Stimulated activated CD8-positive, alpha-beta memory T cell treated with anti-CD3 and anti-CD28 coated beads, Interleukin-12 subunit alpha, Interleukin-12 subunit beta, amount 100 ng/mL, for 4 hours (primary cell): ENCODE measurements at regions not wholly inside any gene's neighbourhood (a gene's known extent, or its start where the extent isn't known, plus 50 kb on each side); places are given as distances from the start of the nearest gene placed in this dataset.
"Not testable (repeated sequence)": the region's sequence is repeated elsewhere in the genome, so short reads cannot be mapped to it uniquely, and the experiment has no call there.

Experiments
- DNase-seq: peaks from one replicate; pipeline ENCODE4 v3.0.0-alpha.2; 2020; ENCODE audit warnings: low read depth

DNA sequence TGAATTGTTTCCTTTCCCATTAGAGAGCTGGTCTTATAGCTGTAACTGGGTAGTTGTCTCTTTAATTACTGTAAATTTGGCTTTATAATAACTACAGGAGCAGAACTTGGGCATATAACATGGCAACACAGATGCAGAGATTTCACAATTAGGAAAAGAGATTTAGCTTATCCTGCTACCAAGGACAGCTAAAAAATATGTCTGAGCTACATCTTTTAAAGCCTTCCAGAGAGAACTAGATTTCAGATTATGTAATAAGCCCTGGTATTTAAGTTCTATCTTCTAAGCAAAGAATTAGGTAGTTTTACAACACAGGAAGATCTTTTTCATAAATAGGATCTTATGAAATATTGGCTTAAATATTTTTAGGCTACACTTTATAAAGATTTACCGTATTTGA, 313.8 kb downstream of the S1PR1 start:
- DNase-seq, result no peak

DNA sequence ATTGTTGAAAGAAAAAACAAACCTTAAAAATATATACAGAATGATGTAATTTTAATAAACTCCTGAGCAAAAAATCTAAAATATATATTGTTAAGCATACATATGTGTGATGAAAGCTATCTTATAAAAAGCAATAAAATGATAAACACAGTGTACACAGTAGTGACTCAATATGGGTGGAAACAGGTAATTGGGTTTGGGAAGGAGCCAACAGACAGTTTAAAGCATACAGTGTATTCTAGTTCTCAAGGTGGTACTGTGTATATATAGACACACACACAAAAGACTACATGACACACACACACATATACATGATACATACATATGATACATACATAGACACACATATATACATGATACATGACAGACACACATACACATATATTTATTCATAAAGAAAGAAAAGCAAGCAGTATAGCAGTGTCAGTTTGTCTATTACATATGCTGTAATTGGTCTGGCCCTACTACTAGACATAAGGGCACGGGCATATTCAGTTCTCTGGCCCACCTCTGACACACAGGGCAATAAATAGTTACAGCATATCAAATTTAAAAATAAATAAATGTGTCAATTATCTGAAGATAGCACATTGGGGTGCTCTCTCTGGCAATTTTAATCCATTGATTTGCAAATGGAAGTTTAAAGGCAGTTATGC, 330.2 kb downstream of the S1PR1 start:
- DNase-seq, result no peak

DNA sequence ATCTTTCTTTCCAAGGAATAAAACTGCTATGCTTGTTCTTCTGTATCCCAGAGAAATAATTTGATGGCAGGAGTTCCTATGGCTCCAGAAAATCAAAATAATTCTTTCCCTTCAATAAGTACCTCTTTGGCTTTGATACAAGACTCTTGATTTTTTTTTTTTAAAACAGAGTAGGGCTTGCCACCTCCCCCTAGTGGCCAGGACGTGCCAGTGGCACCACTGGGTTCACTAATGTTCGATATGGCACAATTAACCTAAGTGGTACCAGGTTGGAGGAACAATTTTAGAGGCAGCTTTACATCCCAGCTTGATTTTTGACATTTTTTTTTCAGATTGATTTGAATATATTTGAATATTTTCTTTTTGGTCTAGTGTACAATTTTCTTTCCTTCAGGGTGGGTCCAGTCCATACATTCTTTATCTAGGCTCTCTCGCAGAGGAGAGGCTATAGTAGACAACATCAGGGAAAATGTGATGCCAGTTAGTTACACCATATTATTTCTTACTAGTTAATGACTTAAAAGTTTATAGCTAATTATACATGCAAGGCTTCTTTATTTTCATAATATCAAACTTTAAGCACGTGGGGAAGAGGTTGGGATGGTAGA, 330.9 kb downstream of the S1PR1 start:
- no peak for DNase-seq

DNA sequence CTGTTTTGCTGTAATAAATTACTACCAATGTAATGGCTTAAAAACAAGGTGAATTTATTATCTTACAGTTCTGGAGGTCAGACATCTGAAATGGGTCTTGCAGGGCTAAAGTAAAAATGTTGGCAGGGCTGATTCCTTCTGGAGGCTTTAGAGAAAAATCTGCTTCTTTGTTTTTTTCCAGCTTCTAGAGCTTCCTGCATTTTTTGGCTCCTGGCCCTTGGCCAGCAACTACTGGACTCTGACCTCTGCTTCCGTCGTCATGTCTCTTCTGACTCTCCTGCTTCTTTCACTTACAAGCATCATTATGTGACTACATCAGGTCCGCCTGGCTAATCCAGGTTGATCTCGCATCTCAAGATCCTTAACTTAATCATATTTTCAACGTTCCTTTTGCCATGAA, 350.9 kb downstream of the S1PR1 start:
- DNase-seq, result no peak

DNA sequence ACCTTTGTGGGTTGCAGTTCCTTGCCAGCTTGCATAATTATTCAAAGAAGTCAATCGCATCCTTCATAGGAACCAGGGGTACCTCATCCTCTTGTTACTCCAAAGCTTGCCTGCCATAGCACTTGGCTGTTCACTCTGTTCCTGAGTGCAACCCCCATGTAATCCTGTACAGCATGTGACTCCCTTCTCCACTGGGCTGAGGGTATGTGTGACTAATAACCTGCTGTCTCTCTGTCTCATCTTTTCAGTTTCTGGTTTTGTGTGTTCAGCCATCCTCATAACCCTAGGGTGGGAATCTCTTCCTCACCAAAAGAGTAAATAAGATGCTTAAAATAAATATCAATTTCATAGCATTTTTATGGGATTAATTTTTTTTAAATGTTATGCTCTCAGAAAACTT, 351.9 kb downstream of the S1PR1 start:
- DNase-seq, result no peak

DNA sequence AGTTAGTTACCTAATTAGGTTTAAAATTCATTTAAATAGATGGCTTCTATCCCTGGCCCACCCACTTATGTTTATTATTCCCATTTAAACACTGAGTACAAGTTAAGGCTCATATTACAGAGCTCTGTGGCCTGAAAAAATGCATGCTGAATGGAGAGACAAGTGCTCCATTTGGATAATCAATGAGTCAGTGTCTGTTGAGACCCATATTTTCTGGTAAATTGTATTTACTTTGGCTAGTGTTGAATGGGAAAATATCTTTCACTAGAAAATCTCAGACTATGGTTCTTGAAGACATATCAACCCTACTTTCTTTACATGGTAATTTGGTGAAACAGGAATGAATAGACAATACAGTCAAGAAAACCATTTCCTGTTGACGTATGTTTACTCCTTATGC, 356.0 kb downstream of the S1PR1 start:
- no peak for DNase-seq

DNA sequence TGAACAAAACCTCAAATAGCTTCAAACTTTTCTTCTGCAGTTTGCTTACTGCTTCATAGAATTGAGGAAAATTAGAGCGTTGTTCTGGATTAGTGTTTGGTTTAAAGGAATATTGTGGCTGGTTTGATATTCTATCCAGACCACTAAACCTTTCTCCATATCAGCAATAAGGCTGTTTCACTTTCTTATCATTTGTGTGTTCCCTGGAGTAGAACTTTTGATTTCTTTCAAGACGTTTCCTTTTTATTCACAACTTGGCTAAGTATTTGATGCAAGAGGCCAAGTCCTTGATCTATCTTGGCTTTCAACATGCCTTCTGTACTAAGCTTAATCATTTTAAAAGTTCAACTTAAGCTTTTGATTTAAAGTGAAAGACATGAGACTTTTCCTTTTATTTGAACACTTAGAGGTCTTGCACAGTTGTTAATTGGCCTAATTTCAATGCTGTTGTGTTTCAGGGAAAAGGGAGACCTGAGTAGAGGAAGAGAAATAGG, 359.1 kb downstream of the S1PR1 start:
- DNase-seq, result no peak

DNA sequence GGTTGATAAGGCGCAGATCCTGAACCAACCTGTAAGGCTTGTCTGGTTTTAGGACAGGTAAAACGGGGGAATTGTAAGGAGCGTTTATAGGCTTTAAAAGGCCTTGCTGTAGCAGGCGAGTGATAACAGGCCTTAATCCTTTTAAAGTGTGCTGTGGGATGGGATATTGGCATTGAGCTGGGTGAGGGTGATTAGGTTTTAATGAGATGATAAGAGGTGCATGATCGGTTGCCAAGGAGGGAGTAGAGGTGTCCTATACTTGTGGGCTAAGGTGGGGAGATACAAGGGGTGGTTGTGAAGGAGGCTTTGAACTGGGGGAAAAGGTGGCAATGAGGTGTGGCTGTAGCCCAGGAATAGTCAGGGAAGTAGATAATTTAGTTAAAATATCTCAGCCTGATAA, 363.8 kb downstream of the S1PR1 start:
- not testable (repeated sequence) for DNase-seq

DNA sequence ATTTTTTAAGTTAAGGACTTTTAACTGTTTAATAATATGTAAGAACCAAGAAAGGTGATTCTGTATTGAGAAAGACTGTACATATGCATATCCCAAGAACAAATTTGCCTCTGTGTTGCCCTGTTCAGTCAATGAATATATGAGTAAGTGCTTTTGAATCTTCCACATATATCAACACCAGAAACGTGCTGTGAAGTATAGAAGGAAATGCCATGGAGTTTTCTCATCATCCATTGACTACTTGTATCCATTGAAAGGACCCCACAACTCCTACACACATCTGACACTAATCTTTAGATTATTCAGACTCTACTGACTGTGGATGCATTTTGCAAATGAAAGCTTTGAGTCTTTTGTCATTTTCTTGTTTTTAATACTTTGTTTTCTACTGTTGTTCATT, 366.9 kb downstream of the S1PR1 start:
- DNase-seq, result no peak

DNA sequence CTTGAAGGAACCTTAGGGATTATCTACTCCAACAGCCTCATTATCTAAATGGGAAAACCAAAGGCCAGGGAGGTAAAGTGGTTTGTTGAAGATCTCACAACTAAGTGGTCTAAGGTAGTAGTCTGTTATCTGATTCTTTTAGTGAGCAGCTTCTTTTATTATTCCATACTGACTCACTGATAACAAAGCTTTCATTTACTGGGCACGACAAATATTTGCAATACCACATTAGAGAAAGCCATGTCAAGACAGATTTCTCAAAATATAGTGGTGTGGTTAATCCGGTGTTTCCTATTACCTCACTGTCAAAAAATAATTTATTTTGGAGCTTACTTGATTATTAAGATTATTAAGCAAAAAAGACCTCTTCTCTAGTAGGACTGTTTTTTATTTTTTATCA, 369.1 kb downstream of the S1PR1 start:
- DNase-seq, result no peak

DNA sequence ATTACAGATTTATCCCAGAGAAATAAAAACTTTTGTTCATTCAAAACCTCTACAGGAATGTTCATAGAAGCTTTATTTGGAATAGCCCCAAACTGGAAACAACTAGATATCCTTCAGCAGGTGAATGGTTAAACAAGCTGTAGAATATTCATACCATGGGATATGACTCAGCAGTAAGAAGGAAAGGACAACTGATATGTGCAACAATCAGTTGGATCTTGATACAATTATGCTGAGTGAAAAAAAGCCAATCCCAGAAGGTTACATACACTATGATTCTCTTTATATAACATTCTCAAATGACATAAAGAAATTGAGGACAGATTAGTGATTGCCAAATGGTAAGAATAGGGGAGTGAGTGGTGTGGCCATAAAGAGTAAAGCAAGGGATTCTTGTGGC, 376.7 kb downstream of the S1PR1 start:
- DNase-seq, result no peak

DNA sequence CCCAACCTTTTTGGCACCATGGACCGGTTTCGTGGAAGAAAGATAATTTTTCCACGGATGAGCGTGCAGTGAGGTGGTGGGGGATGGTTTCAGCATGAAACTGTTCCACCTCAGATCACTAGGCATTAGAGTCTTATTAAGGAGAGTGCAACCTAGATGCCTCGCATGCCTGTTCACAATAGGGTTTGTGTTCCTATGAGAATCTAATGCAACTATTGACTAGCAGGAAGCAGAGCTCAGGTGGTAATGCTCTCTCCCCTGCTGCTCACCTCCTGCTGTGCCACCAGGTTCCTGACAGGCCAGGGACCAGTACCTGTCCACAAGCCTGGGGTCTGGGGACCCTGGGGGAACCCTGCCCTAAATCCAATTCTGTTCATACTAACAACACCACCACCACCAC, 377.8 kb downstream of the OLFM3 start:
- DNase-seq, result no peak

DNA sequence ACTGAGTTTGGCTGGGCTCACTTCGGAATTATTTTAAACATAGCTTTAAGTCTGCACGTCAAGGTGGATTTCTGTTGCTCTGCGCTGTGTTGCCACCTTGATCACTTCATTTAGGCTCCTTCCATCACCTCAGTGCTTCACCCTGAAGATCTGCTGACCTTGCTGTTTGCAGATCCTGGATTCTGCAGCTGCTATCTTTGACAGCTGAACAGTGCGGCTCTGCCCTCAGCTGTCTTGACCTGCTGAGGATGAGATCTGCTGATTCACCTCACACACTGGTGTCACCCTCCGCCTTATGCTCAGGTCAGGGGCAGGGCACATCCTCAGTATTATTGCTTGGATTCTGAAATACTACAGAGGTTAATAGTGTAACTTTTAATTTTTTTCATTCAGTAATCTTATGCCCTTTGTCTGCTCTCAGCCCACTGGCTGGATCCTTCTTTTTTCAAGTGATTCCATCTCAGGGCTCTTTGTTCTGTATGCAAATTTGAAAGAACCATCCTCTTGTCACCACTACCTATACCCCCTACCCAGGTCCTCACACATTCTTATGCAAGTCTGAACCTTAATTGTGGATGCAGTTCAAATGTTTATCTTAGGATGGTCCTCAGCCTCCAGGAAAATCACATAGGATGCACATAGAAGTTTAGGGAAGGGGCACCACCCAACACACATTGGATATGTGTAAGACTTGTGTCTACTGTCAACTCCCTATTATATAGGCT, 364.0 kb downstream of the OLFM3 start:
- no peak for DNase-seq

DNA sequence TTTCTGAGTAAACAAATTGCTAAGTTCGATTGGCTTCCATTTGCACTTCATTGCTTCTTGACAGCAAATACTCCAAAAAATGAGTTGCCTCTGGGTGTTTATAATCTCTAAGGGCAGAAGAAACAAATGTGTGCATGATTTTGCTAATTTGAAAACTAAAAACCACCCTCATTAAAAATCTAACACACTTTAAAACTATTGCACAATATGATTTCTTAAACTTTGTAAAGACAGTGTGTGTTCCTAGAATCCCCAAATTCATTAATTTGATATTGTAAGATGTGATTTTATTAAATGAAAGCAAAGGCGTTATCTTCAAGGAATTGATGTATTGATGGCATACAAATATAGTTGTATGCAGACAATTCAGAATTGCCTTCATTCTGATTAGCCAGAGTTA, 350.9 kb downstream of the OLFM3 start:
- DNase-seq, result no peak

DNA sequence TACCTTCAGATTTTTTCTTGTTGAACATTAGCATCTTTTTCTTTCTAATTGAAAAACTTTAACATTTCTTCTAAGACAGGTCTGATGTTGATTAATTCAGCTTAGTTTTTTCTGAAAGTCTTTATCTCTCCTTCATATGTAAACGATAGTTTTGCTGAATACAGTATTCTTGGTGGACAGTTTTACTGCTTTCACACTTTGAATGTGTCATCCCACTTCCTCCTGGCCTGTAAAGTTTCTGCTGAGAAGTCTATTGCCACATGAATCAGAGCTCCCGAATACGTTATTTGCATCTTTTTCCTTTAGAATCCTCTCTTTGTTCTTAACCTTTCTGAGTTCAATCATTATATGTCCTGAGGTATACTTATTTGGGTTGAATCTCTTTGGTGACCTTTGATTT, 344.2 kb downstream of the OLFM3 start:
- DNase-seq, result no peak

DNA sequence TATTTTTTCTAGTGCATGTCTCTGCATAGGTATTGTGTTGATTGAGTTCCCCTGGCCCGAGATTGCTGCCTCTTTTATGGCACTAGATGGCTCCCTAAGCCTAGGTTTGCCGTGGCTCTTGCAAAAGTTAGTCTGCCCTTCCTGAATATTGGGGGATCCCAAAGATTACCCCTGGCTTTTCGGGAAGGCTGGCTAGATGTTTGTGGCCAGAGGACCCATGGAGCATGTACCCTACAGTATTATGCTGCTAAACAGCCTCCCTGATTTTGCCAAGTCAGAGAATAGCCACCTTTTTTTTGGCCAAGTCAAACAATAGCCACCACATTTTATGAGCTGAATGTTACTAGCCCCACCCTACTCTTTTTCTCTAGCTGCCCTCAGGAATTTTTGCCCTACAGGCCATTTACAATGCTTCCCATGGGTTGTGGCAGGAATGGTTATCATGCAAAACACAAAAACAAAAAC, 343.2 kb downstream of the OLFM3 start:
- no peak for DNase-seq

DNA sequence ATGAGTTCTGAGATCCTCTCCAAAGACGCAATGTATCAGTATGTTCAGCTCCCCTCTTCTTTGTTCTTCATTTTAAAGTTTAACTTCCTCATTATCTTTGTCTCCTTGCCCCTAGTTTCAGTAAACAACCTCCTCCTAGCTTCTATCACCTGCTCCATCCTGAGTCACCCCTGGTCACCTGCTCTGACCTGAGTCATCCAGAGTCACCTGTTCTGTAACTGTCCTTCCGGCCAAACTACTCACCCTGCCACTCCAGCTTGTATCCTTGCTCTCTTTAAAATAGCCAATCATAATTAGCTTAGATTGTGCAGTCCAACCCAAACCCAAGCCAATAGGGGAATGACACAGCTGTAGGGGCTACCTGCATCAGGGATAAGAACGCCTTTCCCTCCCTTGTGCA, 332.0 kb downstream of the OLFM3 start:
- no peak for DNase-seq

DNA sequence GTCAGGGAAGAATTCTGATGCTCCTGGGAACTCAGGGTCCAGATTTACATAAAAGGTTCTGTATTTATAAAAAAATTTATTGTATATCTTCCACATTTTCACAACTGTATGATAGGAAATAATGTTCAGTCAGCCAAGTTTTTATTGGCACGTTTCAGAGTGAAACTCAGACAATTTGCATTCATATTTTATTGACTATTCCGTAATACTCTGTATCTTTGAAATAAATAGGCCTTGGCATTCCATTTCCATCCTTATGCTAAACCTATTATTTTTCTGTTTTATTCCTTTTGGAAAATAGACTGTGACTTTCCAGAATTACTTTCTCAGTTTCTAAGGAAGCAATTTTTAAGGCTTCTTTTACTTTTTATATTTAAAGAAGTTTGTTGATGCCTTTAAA, 329.0 kb downstream of the OLFM3 start:
- no peak for DNase-seq

DNA sequence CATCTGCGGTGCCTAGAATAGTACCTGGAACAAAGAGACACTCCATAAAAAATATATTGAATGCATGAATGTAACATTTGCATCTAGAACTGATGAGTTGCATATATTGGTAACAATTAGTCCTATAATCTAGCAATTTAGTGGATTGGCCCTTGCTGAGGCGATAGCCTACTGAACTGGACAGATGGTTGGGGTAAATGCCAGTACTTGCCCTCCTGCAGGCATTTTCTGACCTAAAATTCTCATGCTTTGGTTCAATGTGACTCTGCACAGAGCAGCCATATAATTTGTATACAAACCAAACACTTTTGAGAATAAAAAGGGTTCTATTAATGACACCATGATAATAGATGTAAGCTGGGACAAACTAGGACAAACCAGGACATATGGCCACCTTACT, 313.6 kb downstream of the OLFM3 start:
- no peak for DNase-seq

DNA sequence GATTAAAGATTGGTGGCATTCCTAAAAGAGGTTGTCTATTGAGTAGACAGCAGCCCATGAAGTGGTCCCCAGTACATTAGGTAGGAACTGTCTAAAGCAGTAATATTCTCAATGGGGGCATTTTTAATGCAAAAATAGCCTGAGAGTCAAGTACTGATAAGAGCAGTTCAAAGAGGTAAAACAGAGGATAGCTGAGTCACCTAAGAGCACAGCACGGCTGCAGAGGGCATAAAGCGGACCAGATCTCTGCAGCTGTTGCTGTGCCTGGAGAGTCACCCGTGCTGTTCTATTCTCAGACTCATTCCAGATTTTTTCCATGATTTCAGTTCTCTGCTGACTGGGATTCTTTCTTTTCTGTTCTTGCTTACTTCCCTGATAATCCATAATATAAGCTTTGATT, 313.2 kb downstream of the OLFM3 start:
- DNase-seq, result no peak

DNA sequence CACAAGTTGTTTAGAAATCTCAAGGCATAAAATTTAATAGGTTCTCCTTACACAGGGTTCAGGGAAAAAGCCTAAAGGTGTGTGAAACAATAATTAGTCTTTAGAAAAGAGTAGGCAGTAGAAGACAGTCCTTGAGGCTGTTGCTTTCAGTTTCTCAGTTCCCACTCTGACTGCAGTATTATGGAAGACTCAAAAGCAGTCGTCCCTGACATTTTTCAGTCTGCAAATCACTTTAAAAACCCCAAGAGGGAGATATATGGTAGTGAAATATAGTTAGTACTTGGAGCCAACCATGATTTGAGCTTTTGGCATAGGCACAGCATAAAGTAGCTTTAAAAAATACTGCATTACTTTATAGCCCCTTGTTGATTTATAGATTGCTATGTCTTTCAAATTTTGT, 299.7 kb downstream of the OLFM3 start:
- no peak for DNase-seq

DNA sequence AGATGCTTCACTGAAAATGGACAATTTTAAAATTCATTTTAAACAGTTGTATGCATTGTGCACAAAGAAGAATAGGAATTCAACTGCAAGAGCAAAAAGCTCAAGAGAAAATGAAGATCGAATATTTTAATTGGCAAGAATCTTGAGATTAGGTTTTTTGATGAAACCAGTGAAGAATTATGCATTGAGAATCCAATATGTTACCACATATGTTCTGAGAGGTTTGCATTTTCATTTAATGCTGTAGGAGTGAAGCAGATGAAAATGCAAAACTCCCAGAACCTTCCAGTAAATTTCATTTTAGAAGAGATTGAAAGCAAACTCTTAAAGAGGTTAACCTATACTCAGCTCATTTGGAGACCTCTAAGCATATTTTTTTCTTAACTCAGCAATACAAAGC, 298.0 kb downstream of the OLFM3 start:
- DNase-seq, result no peak

DNA sequence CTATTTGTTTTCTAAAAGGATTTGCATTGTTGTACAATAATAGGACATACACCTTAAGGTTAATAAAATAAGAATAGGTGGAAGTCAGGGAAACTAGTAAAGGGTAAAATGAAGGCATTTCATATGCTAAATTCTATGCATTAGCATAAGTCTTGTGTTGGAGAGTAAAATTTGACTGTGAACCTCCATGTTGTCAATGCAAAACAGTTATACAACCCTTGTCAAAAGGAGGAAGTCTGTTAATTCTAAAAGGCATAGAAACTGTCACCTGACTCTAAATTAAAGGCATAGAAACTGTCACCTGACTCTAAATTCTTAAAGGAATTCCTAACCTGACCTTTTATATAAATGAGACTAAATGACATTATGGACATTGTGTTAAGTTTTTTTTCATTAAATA, 291.8 kb downstream of the OLFM3 start:
- DNase-seq, result no peak
